ENCODE measurements at regions not wholly inside any gene's neighbourhood (a gene's known extent, or its start where the extent isn't known, plus 50 kb on each side); places are given as distances from the start of the nearest gene placed in this dataset.
A peak's percentile ranks its signal among the peaks of the same experiment; 100 is the strongest.

DNA sequence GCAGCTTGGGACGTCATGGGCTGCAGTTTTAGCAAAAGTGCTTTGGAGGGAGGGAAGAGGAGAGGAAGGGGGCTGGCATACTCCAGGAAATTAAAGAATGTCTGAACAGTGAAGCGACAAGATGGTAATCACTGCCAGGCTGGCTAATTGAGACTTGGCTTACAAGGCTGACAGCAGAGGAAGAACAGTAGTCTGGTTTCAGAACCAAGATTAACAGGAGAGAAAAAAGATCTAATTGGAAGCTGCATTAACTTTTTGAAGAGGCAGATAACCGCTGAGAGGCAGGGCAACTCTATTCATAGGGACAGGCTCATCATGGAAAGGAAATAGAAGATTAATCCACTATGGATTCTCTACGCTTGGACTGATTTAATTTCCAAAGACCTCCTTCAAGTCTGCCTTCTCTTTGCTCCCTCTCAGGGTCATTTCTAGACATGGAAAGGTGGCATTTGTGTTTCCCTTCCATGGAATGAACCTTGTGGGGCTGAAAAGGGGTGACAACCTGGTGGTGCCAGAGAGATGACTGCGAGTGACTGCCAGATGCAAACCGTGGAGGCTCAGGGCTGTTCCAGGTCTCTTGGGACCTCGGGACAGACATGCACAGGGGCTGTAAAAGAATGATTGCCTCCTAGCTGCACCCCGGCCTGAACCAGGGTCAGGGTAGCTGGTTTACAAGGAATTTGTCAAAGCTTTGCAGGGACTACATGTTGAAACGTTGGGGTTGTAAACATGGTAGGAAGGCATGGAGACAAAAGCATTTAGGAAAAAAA, 210.2 kb upstream of the NPY start:
- intact Hi-C loops (cut with micrococcal nuclease): no loop called here
- ATAC-seq (no peak), DNase-seq (ENCODE audit: low read depth, low spot score) (no peak)
- no peaks in the 10 kb centered on the region for H4K20me1 ChIP-seq (ENCODE audit: insufficient read depth)
- H3K9me3 ChIP-seq (ENCODE audit: control insufficient read depth in 1 of 2, insufficient read depth in 1 of 2, low read depth in 1 of 2, low read length in 2 of 2): no peaks in the 10 kb centered on the region
- no peak overlapping the region for H3K9ac ChIP-seq (ENCODE audit: low read length)
- no peak for TF ChIP-seq SRF (IDR thresholded peaks at IDR 0.05; ENCODE audit: low read depth)
- no peak for TF ChIP-seq JUND (IDR thresholded peaks at IDR 0.05)
- no peak for TF ChIP-seq RAD21 (IDR thresholded peaks at IDR 0.05; ENCODE audit: low read depth)
- TF ChIP-seq ZNF274 (IDR thresholded peaks at IDR 0.05; ENCODE audit: low read depth, low read length): no peak
- TF ChIP-seq, protein P1, sequence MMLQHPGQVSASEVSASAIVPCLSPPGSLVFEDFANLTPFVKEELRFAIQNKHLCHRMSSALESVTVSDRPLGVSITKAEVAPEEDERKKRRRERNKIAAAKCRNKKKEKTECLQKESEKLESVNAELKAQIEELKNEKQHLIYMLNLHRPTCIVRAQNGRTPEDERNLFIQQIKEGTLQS (IDR thresholded peaks at IDR 0.05): no peak
- no peak for TF ChIP-seq EZH2phosphoT487 (IDR thresholded peaks at IDR 0.05; ENCODE audit: borderline replicate concordance)
- TF ChIP-seq CBX3 (IDR thresholded peaks at IDR 0.05; ENCODE audit: low read depth): no peak
- TF ChIP-seq EGR1 (IDR thresholded peaks at IDR 0.05; ENCODE audit: low read depth): no peak
- ChIA-PET POLR2A (no interaction called here), CTCF (no interaction called here), RAD21 (ENCODE audit: low non-redundant PET in 1 of 2, low total read pairs in 2 of 2, uncharacterized antibody in 2 of 2, unreplicated experiment in 2 of 2) (no interaction called here)
- H3K27ac ChIP-seq (ENCODE audit: low read depth, low read length): no peak overlapping the region
- no peaks in the 10 kb centered on the region for H3K27me3 ChIP-seq (ENCODE audit: insufficient read depth, low read length)
- no peaks in the 10 kb centered on the region for H3K36me3 ChIP-seq (ENCODE audit: control insufficient read depth in 1 of 2, insufficient read depth in 2 of 2, low read length in 2 of 2)
- H2AFZ ChIP-seq (ENCODE audit: low read depth, low read length, poor library complexity, severe bottlenecking): no peak overlapping the region
- peaks cover 0 to 8% of the 10 kb centered on the region in 2 experiments; a peak in 1 of 4 replicates for H3K4me1 ChIP-seq (ENCODE audit: control insufficient read depth in 1 of 2, insufficient read depth in 2 of 2, low read length in 2 of 2)
- no peak overlapping the region for H3K4me2 ChIP-seq (ENCODE audit: low read length)
- BruUV-seq (replicated peaks): no TSS peak
- H3K79me2 ChIP-seq (ENCODE audit: insufficient read depth, low read length): no peaks in the 10 kb centered on the region
- no peaks in the 10 kb centered on the region for H3K9me2 ChIP-seq (ENCODE audit: insufficient read depth)
- H3K4me3 ChIP-seq (replicated peaks in 1 of 2; ENCODE audit: low read depth in 1 of 2, low read length in 2 of 2): no peak overlapping the region

DNA sequence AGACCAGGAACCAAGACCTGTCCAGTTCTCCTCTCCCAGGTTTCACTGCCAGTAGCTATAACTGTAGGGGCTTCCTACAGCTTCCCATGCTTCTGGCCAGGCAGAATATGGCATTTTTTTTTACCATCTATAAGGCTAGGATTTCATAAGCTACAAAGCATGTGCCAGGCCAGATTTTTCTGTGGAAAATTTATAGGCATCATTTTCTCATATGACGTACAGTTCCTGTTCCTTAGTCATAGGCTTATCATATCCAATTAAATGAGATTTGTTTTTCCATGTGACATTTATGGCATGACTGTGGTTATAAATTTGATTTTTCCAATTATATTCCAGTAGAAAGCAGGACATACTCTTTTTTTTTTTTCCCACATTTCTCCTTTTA, 208.6 kb upstream of the NPY start:
- no peak overlapping the region for H3K9ac ChIP-seq (ENCODE audit: low read length)
- H3K36me3 ChIP-seq (ENCODE audit: control insufficient read depth in 1 of 2, insufficient read depth in 2 of 2, low read length in 2 of 2): no peaks in the 10 kb centered on the region
- ChIA-PET RAD21 (ENCODE audit: low non-redundant PET in 1 of 2, low total read pairs in 2 of 2, uncharacterized antibody in 2 of 2, unreplicated experiment in 2 of 2) (no interaction called here), CTCF (no interaction called here), POLR2A (no interaction called here)
- no peak overlapping the region for H2AFZ ChIP-seq (ENCODE audit: low read depth, low read length, poor library complexity, severe bottlenecking)
- no peak overlapping the region for H3K4me3 ChIP-seq (replicated peaks in 1 of 2; ENCODE audit: low read depth in 1 of 2, low read length in 2 of 2)
- intact Hi-C loops (cut with micrococcal nuclease): no loop called here
- no peak overlapping the region for H3K27ac ChIP-seq (ENCODE audit: low read depth, low read length)
- H3K9me3 ChIP-seq (ENCODE audit: control insufficient read depth in 1 of 2, insufficient read depth in 1 of 2, low read depth in 1 of 2, low read length in 2 of 2): no peaks in the 10 kb centered on the region
- TF ChIP-seq, protein P2, sequence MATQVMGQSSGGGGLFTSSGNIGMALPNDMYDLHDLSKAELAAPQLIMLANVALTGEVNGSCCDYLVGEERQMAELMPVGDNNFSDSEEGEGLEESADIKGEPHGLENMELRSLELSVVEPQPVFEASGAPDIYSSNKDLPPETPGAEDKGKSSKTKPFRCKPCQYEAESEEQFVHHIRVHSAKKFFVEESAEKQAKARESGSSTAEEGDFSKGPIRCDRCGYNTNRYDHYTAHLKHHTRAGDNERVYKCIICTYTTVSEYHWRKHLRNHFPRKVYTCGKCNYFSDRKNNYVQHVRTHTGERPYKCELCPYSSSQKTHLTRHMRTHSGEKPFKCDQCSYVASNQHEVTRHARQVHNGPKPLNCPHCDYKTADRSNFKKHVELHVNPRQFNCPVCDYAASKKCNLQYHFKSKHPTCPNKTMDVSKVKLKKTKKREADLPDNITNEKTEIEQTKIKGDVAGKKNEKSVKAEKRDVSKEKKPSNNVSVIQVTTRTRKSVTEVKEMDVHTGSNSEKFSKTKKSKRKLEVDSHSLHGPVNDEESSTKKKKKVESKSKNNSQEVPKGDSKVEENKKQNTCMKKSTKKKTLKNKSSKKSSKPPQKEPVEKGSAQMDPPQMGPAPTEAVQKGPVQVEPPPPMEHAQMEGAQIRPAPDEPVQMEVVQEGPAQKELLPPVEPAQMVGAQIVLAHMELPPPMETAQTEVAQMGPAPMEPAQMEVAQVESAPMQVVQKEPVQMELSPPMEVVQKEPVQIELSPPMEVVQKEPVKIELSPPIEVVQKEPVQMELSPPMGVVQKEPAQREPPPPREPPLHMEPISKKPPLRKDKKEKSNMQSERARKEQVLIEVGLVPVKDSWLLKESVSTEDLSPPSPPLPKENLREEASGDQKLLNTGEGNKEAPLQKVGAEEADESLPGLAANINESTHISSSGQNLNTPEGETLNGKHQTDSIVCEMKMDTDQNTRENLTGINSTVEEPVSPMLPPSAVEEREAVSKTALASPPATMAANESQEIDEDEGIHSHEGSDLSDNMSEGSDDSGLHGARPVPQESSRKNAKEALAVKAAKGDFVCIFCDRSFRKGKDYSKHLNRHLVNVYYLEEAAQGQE (IDR thresholded peaks at IDR 0.05; ENCODE audit: low read depth): no peak
- TF ChIP-seq EZH2phosphoT487 (IDR thresholded peaks at IDR 0.05; ENCODE audit: borderline replicate concordance): no peak
- no peak for TF ChIP-seq POLR2A (IDR thresholded peaks at IDR 0.05; ENCODE audit: borderline replicate concordance, extremely low read depth, insufficient read depth, insufficient read length)
- H3K4me1 ChIP-seq (ENCODE audit: control insufficient read depth in 1 of 2, insufficient read depth in 2 of 2, low read length in 2 of 2): peaks cover 0 to 8% of the 10 kb centered on the region in 2 experiments; a peak in 1 of 4 replicates
- H3K27me3 ChIP-seq (ENCODE audit: insufficient read depth, low read length): no peaks in the 10 kb centered on the region
- BruUV-seq (replicated peaks): no TSS peak
- no peaks in the 10 kb centered on the region for H3K9me2 ChIP-seq (ENCODE audit: insufficient read depth)
- no peak for ATAC-seq
- H4K20me1 ChIP-seq (ENCODE audit: insufficient read depth): no peaks in the 10 kb centered on the region
- peak overlapping the region; percentile 41 for H3K4me2 ChIP-seq (ENCODE audit: low read length)
- H3K79me2 ChIP-seq (ENCODE audit: insufficient read depth, low read length): no peaks in the 10 kb centered on the region
- DNase-seq (ENCODE audit: low read depth, low spot score): no peak
